HG03460 (cell line): ENCODE measurements at regions not wholly inside any gene's neighbourhood (a gene's known extent, or its start where the extent isn't known, plus 50 kb on each side); places are given as distances from the start of the nearest gene placed in this dataset.

ENCODE experiments used
- ATAC-seq: cut with Tn5 transposase; IDR thresholded peaks from one replicate; pipeline ENCODE4 v1.9.1; 2021; ENCODE audit not compliant: unreplicated experiment

DNA sequence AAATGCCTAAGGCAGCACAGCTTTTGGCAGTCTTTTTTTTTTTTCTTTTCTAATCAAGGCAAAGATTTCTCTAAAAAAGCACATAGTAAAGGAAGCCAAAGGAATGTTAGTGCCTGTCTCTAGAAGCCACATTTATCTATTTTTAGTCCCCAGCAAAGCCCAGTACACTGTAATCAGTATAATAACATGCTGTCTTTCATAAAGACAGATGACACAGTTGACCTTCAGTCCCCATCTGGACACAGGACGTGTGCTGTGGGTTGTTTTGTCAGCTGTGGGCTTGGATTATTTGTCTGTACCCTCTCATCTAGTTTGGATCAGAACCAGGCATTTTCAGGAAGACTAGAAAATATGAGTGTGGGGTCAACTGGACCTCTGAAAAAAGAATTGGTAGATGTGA is 110.4 kb upstream of the CTNNB1 start:
- no peak for ATAC-seq

DNA sequence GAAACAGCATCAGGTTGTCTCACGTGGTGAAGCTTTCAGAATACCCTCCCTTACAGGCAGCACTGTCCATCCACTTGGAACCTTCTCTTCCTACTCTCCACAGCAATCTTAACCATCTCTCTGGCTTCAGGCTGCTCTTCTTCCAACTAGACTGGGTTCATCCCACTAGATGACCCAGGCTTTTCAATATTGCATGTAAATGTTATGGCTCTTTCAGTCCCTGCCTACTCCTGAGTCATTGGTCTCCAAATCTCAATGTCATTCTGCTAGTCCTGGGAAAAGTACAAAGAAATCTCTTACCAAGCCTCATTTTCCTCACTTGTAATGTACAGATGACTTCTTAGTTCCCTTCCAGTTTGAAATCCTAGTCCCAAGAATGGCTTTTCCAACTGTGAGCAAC is 109.7 kb upstream of the CTNNB1 start:
- no peak for ATAC-seq

- ATAC-seq = no peak
These were observed 106.5 kb upstream of the CTNNB1 start for GRCh38 chr3:41092844-41093243.

- no peak for ATAC-seq
These were observed 105.8 kb upstream of the CTNNB1 start for GRCh38 chr3:41093476-41093875.

GRCh38 chr3:41094351-41094750 is 105.0 kb upstream of the CTNNB1 start:
- ATAC-seq = no peak

- ATAC-seq = no peak
These were observed 103.6 kb upstream of the CTNNB1 start for GRCh38 chr3:41095702-41096101.

- ATAC-seq = no peak
These were observed 101.3 kb upstream of the CTNNB1 start for GRCh38 chr3:41097896-41098496.

DNA sequence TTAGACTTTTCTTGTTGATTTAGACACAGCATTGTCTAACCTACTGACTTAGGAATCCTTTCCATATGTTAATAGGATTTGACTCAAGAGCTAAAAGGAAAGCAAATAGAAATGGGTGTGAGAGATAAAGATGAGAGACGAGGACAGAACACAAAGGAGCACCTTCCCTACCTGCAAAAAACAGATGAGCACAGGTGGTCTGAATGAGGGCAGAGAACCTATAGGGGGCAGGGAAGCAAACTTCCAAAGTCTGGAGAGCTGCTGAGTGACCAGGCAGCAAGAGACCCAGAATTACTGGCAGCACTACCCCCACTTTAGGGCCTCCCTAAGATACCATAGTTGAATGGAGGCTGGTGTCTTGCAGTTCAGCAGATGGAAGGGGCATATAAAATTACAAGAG is 98.1 kb upstream of the CTNNB1 start:
- ATAC-seq = no peak

DNA sequence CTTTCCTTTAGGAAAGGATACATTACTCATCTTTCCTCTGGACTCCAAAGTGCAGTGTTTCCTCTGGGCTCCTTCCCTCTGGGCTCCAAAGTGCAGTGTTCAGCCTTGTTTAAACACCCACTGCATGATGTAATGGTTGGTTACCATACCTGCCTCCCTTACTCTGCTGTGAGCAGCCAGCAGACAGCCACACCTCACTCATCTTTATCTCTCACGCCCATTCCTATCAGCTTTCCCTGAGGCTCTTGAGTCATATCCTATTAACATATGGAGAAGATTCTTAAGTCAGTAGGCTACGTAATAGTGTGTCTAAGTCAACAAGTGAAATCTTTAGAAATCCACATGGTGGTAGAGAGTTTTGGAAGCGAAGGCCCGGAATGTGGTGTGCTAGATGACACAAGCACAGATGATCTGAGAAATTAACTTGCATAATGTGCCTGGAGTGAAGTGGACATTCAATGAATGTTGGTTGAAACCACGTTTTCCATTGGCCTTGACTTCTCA is 97.2 kb upstream of the CTNNB1 start:
- ATAC-seq = no peak

DNA sequence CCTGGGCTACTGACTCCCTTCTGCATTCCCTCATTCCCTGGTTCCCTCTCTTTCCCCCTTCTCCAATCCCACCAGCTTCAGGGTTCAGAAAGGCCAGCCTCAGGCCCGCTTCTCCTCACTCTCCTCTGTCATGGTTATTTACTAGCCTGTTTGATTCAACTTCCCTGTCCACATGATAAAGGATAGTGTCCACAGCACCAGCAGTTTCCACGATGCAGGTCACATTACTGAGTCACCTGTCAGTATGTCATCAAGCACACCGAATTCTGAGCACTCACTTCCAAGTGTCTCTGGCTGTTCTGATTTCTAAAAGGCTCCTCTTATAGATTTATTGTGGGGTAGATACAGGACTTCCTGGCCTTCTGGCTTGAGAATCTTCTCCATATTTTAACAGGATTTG is 96.6 kb upstream of the CTNNB1 start:
- ATAC-seq = no peak

GRCh38 chr3:41103200-41103599 is 96.1 kb upstream of the CTNNB1 start:
- ATAC-seq = no peak

GRCh38 chr3:41104147-41104546 is 95.2 kb upstream of the CTNNB1 start:
- no peak for ATAC-seq

DNA sequence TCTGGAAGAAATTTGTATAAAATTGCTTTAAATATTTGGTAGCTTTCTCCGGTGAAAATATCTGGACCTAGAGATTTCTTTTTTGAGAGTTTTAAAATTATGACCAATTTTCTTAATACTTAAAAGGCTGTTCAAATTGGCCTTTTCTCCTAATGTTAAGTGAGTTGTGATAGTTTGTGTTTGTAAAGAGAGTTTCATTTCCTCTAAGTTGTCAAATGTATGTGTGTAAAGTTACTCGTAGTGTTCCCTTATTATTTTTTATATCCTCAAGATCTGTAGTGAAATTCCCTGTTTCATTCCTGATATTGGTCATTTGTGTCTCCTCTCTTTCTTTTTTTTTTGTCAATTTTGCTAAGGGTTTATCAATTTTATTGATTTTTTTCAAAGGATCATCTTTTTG is 92.6 kb upstream of the CTNNB1 start:
- ATAC-seq = no peak

DNA sequence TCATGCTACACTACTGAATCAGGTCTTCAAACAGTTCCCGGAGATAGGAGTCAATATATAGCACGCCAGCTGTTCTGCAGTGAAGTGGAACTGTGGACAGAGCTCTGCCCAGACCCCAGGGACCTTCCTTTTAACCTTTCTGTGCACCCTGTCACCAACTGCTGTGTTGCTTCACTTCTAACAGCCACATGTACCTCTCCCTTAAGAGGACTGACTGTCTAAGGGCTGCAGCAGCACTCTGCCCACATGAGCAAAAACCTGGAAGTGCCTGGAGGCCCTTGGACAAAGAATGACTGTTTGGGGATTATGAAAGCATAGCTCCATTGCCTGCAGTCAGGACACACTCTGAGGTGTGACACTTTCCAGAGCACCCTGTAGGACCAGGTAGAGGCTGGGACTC is 88.3 kb upstream of the CTNNB1 start:
- no peak for ATAC-seq

- ATAC-seq = no peak
These were observed 86.8 kb upstream of the CTNNB1 start for GRCh38 chr3:41112466-41112865.

DNA sequence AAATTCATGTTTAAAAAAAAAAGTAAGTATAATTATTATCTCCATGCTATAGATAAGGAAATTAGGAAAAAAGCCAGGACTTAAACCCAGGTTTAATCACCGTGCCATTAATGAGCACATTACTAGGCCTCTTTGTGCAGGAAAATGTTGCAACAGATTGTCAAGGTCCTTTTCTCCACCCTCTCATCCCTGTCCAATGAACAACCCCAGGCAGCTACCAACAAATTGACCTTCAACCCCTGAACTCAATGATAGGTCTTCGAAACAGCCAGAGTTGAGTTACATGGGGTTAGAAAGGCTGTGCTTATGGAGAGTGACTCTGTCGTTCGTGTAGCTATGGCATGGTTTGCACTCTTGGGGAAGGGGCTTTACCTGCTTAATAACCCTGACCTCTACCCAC is 84.2 kb upstream of the CTNNB1 start:
- ATAC-seq = no peak

DNA sequence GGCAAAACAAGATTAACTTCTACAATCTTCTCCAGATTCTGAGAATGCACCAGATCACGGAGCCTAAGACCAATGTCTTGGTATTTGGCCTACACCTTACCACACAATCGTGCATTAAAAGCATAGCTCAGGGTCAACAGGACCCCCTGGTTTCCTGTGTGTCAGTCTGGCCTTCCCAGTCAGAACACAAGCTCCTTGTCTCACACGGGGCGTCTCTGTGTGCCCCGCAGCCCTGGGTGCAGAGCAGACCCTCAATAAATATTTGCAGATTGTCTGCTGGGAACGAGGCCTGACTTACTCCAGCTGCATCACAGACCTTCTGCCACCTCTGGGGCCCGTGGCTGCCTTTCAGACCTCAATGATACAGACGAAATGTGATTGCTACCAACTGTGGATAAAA is 82.5 kb upstream of the CTNNB1 start:
- no peak for ATAC-seq

- ATAC-seq = peak; percentile 85
These were observed 81.9 kb upstream of the CTNNB1 start for GRCh38 chr3:41117398-41117870.

GRCh38 chr3:41118461-41119390 is 80.6 kb upstream of the CTNNB1 start:
- ATAC-seq = no peak

GRCh38 chr3:41120460-41120859 is 78.8 kb upstream of the CTNNB1 start:
- ATAC-seq = no peak

DNA sequence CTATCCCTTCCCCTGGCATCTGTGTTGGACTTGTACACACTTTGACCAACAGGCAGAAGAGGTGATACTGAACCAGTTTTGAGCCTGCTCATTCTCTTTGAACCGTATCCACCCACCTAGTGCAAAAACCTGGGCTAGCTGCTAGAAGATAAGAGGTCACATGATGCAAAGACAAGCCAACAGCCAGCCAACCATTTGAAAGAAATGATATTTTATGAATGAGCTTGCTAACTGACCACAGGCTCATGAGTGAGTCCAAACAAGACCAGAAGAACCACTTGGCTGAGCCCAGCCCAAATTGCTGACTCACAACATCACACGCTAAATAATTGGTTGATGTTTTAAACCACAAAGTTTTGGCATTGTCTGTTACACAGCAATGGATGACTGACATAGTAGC is 74.0 kb upstream of the CTNNB1 start:
- ATAC-seq = no peak

DNA sequence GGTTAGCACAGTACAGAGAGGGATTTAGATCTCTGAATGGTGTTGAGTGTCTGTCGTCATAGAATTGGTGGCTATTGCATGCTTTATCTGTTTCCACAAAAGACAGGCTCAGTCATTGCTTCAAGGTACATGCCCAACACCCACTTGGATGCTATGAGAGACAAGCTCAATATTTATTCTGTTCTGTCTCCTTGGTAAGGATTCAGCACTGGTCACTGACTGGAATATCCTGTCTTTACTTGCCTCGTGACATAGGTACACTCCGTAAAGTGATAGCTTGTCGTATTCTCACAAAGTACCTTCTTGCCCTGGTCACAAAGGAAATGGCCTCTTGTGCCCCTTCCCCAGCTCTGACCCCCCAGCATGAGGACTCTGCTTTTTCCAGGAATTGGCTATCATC is 72.8 kb upstream of the CTNNB1 start:
- no peak for ATAC-seq
